ENCODE measurements at regions not wholly inside any gene's neighbourhood (a gene's known extent, or its start where the extent isn't known, plus 50 kb on each side); places are given as distances from the start of the nearest gene placed in this dataset.

- TF ChIP-seq EP300 (IDR thresholded peaks at IDR 0.05) (no peak), CTCF (IDR thresholded peaks at IDR 0.05) (no peak), POLR2A (IDR thresholded peaks at IDR 0.05) (no peak), POLR2AphosphoS5 (IDR thresholded peaks at IDR 0.05) (no peak)
These were observed 123.1 kb downstream of the TUBA3C start for GRCh38 chr13:19058566-19058965.
